ENCODE measurements at regions not wholly inside any gene's neighbourhood (a gene's known extent, or its start where the extent isn't known, plus 50 kb on each side); places are given as distances from the start of the nearest gene placed in this dataset.

DNA sequence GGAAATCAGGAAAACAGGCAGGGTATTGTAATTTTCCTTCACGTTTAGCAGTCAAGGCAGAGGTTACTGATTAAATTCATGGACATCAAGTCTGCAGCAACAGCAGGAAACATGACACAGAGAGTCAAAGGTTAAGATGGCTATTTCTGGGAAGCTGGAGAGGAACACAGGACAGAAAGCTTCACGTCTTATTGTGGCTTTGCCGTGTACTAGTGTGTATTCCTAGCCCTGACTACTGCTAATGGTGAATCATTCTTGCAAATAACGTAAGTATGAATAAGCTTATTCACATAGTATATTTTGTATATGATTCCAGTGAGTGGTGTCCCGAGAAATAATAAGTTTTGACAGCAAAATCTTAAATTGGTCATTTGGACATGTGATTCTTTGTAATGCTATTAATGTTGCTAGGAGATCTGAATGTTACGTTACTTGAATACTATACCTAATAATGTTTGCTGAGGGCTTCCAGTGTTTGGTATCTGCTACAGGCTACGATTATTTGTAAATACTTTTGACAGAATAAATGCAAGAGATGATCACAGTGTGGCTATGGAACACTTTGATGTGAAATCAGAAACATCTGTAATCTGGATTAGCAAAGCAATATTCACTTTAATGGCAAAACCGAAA is 77.4 kb downstream of the DISP1 start:
- no peak for DNase-seq (ENCODE audit: low read depth in 1 of 2, low spot score in 2 of 2)
- H3K4me1 ChIP-seq (replicated peaks in 1 of 4; ENCODE audit: control insufficient read depth in 3 of 4, insufficient read depth in 4 of 4, low read length in 3 of 4), result no peaks in the 10 kb centered on the region
- CTCF ChIA-PET (ENCODE audit: partially characterized antibody), result no interaction called here
- WGBS, 2 experiments (ENCODE audit: extremely low coverage in 1 of 2, insufficient coverage in 1 of 2, insufficient read length in 1 of 2, insufficient replicate concordance in 2 of 2, low coverage in 1 of 2, low lambda C conversion rate in 2 of 2, missing lambda C conversion rate in 1 of 2), result 94% methylated on average over 8 of the region's 8 CpGs; no CpG with 5 or more reads in 1 of the 2 experiments
- no peak for FAIRE-seq
- no peak overlapping the region for H2BK12ac ChIP-seq (ENCODE audit: low read depth, low read length)
- H3K36me3 ChIP-seq (ENCODE audit: control insufficient read depth in 2 of 4, insufficient read depth in 4 of 4, low read length in 3 of 4), result no peaks in the 10 kb centered on the region
- H3K79me2 ChIP-seq (ENCODE audit: control insufficient read depth in 1 of 2, insufficient read depth in 2 of 2, low read length in 2 of 2), result no peaks in the 10 kb centered on the region
- H2BK15ac ChIP-seq (ENCODE audit: low read length), result no peak overlapping the region
- H3K56ac ChIP-seq (replicated peaks; ENCODE audit: insufficient read length, low read depth, low read length), result no peak overlapping the region
- H3K9me3 ChIP-seq (ENCODE audit: insufficient read depth in 2 of 2, low read depth in 1 of 2, low read length in 1 of 2), result no peaks in the 10 kb centered on the region
- no peaks in the 10 kb centered on the region for H3K27me3 ChIP-seq (replicated peaks in 1 of 4; ENCODE audit: control insufficient read depth in 3 of 4, extremely low read depth in 1 of 4, insufficient read depth in 3 of 4, low read length in 3 of 4)
- POLR2A ChIA-PET (ENCODE audit: partially characterized antibody), result no interaction called here
- H2BK5ac ChIP-seq (ENCODE audit: low read depth, low read length), result no peak overlapping the region
- H3K4me3 ChIP-seq (ENCODE audit: extremely low read depth in 1 of 4, insufficient read depth in 2 of 4, low read depth in 3 of 4, low read length in 4 of 4), result no peak overlapping the region
- H2BK20ac ChIP-seq (ENCODE audit: low read length), result no peak overlapping the region
- no peak overlapping the region for H3K14ac ChIP-seq (ENCODE audit: insufficient read length)
- H3K9ac ChIP-seq (replicated peaks in 1 of 4; ENCODE audit: extremely low read depth in 1 of 4, low read depth in 3 of 4, low read length in 3 of 4), result no peak overlapping the region
- no peak for TF ChIP-seq CBX5 (IDR thresholded peaks at IDR 0.05; ENCODE audit: low read depth, low read length)
- TF ChIP-seq RAD21 (IDR thresholded peaks at IDR 0.05 in 1 of 2, conservative IDR thresholded peaks at IDR 0.05 in 1 of 2; ENCODE audit: low read depth in 2 of 2, low read length in 2 of 2), result no peak
- TF ChIP-seq, protein P1, sequence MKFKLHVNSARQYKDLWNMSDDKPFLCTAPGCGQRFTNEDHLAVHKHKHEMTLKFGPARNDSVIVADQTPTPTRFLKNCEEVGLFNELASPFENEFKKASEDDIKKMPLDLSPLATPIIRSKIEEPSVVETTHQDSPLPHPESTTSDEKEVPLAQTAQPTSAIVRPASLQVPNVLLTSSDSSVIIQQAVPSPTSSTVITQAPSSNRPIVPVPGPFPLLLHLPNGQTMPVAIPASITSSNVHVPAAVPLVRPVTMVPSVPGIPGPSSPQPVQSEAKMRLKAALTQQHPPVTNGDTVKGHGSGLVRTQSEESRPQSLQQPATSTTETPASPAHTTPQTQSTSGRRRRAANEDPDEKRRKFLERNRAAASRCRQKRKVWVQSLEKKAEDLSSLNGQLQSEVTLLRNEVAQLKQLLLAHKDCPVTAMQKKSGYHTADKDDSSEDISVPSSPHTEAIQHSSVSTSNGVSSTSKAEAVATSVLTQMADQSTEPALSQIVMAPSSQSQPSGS (IDR thresholded peaks at IDR 0.05; ENCODE audit: low read length), result no peak
- no peak overlapping the region for H4K91ac ChIP-seq (replicated peaks; ENCODE audit: insufficient read length, low read length)
- no peak overlapping the region for H2AK5ac ChIP-seq (ENCODE audit: low read depth, low read length)
- no peak overlapping the region for H3K23ac ChIP-seq (ENCODE audit: insufficient read length)
- H3K23me2 ChIP-seq (ENCODE audit: low read depth, low read length), result no peaks in the 10 kb centered on the region
- no peaks in the 10 kb centered on the region for H3K79me1 ChIP-seq (ENCODE audit: low read depth, low read length)
- H4K20me1 ChIP-seq (replicated peaks in 1 of 2; ENCODE audit: control insufficient read depth in 1 of 2, insufficient read depth in 2 of 2, low read length in 2 of 2), result no peaks in the 10 kb centered on the region
- no peak overlapping the region for H3K18ac ChIP-seq (ENCODE audit: extremely low read depth, low read length)
- H3K4ac ChIP-seq (replicated peaks; ENCODE audit: insufficient read length, low read depth, low read length), result no peak overlapping the region
- H4K5ac ChIP-seq (ENCODE audit: insufficient read length, low read depth, low read length), result no peak overlapping the region
- no peak overlapping the region for H2BK120ac ChIP-seq (replicated peaks; ENCODE audit: low read depth, low read length)
- H3K4me2 ChIP-seq (ENCODE audit: insufficient read depth in 1 of 2, low read depth in 2 of 2, low read length in 2 of 2), result no peak overlapping the region
- H4K8ac ChIP-seq (ENCODE audit: extremely low read depth, insufficient read depth, low read length), result no peak overlapping the region
- no peak overlapping the region for H2AFZ ChIP-seq (ENCODE audit: low read length)
- no peak overlapping the region for H3K27ac ChIP-seq (ENCODE audit: low read depth, low read length)
